ENCODE measurements at regions not wholly inside any gene's neighbourhood (a gene's known extent, or its start where the extent isn't known, plus 50 kb on each side); places are given as distances from the start of the nearest gene placed in this dataset.

DNA sequence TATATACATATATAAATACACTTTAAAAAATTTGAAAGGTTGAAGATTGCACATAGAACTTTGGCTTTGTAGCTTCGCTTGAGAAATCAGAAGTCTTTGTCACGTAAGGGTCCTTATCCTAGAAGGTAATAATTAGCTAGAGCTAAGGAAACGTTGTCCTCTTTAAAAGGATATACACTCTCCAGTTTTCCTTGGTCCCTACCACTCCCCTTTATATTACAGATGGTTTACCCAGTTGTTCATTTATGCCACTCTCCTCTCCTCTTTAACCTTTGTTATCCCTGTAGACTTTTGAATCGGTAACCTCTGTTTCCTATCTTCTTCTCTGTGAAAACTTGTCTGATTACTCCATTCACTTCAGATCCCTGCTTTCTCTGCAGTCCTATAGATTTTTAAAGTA lies 1101.0 kb upstream of the SEMA6A start:
- Histone ChIP-seq H3K4me1 (no peaks in the 10 kb centered on the region), H3K27ac (no peak overlapping the region), H3K9me3 (no peaks in the 10 kb centered on the region), H3K27me3 (replicated peaks in 1 of 7) (no peaks in the 10 kb centered on the region), H3K4me3 (no peak overlapping the region), H3K36me3 (no peaks in the 10 kb centered on the region)
- DNase-seq, result no peak
- intact Hi-C loops (cut with DNase I; ENCODE audit: low total_unique reads), result no loop called here
- WGBS, 5 donors, result 80 to 92% (median 88%) methylated on average over 4 of the region's 4 CpGs
- TF ChIP-seq POLR2A (IDR thresholded peaks at IDR 0.05), result no peak

DNA sequence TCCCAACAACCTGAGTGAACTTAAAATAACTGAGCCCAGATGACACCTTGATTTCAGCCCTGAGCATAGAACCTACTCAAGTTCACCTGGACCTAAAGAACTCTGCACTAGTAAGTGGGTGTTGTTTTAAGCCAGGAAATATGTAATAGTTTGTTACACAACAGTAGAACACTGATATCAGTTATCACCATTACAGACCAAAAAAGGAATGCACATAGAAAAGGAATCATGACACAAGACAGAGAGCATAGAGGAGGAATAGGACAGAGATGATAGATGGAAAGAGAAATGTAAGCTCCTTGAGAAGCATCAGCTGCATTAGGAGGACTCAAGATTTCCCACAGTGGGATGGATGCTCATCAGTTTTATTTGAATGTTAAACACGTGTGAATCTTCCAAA lies 1096.9 kb upstream of the SEMA6A start:
- Histone ChIP-seq H3K4me3 (no peak overlapping the region), H3K4me1 (no peaks in the 10 kb centered on the region), H3K27me3 (replicated peaks in 1 of 7) (no peaks in the 10 kb centered on the region), H3K9me3 (no peaks in the 10 kb centered on the region), H3K36me3 (no peaks in the 10 kb centered on the region), H3K27ac (no peak overlapping the region)
- WGBS, 5 donors, result 67 to 94% (median 77%) methylated on average over 1 of the region's 1 CpG
- intact Hi-C loops (cut with DNase I; ENCODE audit: low total_unique reads), result no loop called here
- no peak for DNase-seq
- TF ChIP-seq POLR2AphosphoS5 (IDR thresholded peaks at IDR 0.05) (no peak), POLR2A (IDR thresholded peaks at IDR 0.05) (no peak)
- TF ChIP-seq, protein P1, sequence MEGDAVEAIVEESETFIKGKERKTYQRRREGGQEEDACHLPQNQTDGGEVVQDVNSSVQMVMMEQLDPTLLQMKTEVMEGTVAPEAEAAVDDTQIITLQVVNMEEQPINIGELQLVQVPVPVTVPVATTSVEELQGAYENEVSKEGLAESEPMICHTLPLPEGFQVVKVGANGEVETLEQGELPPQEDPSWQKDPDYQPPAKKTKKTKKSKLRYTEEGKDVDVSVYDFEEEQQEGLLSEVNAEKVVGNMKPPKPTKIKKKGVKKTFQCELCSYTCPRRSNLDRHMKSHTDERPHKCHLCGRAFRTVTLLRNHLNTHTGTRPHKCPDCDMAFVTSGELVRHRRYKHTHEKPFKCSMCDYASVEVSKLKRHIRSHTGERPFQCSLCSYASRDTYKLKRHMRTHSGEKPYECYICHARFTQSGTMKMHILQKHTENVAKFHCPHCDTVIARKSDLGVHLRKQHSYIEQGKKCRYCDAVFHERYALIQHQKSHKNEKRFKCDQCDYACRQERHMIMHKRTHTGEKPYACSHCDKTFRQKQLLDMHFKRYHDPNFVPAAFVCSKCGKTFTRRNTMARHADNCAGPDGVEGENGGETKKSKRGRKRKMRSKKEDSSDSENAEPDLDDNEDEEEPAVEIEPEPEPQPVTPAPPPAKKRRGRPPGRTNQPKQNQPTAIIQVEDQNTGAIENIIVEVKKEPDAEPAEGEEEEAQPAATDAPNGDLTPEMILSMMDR (IDR thresholded peaks at IDR 0.05 in 8 of 11, conservative IDR thresholded peaks at IDR 0.05 in 3 of 11), result no peak

DNA sequence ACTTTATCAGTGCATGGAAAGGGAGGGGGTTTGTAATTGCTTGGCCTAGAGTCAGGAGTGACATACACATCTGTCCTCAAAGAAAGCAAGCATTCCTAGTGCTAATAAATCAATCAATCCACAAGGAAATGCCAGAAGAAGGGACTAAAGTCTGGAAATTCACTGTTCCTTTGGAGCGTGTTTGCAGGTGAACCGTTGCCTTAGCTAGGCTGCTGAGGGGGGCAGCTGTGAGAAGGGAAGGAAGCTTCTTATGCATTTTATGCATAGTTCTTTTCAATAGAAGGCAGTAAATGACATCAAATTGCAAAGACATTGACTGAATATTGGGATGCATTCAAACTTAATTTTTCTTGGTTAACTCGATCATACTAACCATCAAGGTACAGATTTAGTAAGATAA lies 1092.5 kb upstream of the SEMA6A start:
- Histone ChIP-seq H3K27me3 (replicated peaks in 1 of 7) (no peaks in the 10 kb centered on the region), H3K4me3 (no peak overlapping the region), H3K36me3 (no peaks in the 10 kb centered on the region), H3K27ac (no peak overlapping the region), H3K9me3 (peaks cover 0 to 8% (median 0%) of the 10 kb centered on the region in 8 donors), H3K4me1 (no peaks in the 10 kb centered on the region)
- 62 to 86% (median 78%) methylated on average over 3 of the region's 3 CpGs for WGBS, 5 donors
- intact Hi-C loops (cut with DNase I; ENCODE audit: low total_unique reads), result no loop called here
- no peak for DNase-seq
- no peak for TF ChIP-seq POLR2AphosphoS5 (IDR thresholded peaks at IDR 0.05)
- TF ChIP-seq, protein P1 (IDR thresholded peaks at IDR 0.05 in 8 of 11, conservative IDR thresholded peaks at IDR 0.05 in 3 of 11), result no peak
- TF ChIP-seq POLR2A (IDR thresholded peaks at IDR 0.05), result no peak

DNA sequence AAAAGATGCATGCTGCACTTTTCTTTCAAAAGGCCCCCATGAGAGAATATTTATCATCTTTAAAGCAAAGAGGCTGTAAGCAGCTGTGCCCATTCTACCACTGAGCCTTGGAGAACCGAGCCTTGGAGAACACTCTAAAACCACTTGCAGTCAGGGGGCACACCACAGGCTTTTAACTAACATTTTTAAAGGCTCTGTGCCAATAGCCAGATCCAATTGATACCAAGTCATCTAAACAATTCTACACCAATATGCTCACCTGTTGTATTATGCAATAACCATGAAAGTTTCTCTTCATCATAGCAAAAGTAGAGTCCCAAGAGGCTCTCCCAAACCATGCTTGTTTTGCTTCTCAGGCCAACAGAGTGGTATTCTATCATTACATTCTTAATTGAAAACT lies 1090.5 kb upstream of the SEMA6A start:
- H3K4me3 ChIP-seq, result no peak overlapping the region
- no peak overlapping the region for H3K27ac ChIP-seq
- H3K36me3 ChIP-seq, result no peaks in the 10 kb centered on the region
- no peaks in the 10 kb centered on the region for H3K27me3 ChIP-seq (replicated peaks in 1 of 7)
- no peaks in the 10 kb centered on the region for H3K4me1 ChIP-seq
- WGBS, 5 donors, result 43 to 83% (median 65%) methylated on average over 1 of the region's 1 CpG
- no peak for DNase-seq
- intact Hi-C loops (cut with DNase I; ENCODE audit: low total_unique reads), result no loop called here
- TF ChIP-seq, protein P1 (IDR thresholded peaks at IDR 0.05 in 8 of 11, conservative IDR thresholded peaks at IDR 0.05 in 3 of 11), result no peak
- TF ChIP-seq POLR2A (IDR thresholded peaks at IDR 0.05) (no peak), POLR2AphosphoS5 (IDR thresholded peaks at IDR 0.05) (no peak)
- H3K9me3 ChIP-seq, result peaks cover 0 to 8% (median 0%) of the 10 kb centered on the region in 8 donors

- 78 to 95% (median 87%) methylated on average over 2 of the region's 2 CpGs for WGBS, 5 donors
- Histone ChIP-seq H3K4me3 (no peak overlapping the region), H3K27ac (no peak overlapping the region), H3K36me3 (no peaks in the 10 kb centered on the region), H3K4me1 (no peaks in the 10 kb centered on the region), H3K9me3 (peaks cover 0 to 8% (median 0%) of the 10 kb centered on the region in 8 donors), H3K27me3 (replicated peaks in 1 of 7) (no peaks in the 10 kb centered on the region)
- TF ChIP-seq, protein P1 (IDR thresholded peaks at IDR 0.05 in 8 of 11, conservative IDR thresholded peaks at IDR 0.05 in 3 of 11), result no peak
- TF ChIP-seq POLR2A (IDR thresholded peaks at IDR 0.05), result no peak
- TF ChIP-seq POLR2AphosphoS5 (IDR thresholded peaks at IDR 0.05), result no peak
- intact Hi-C loops (cut with DNase I; ENCODE audit: low total_unique reads), result no loop called here
- no peak for DNase-seq
Observed at GRCh38 chr5:117662361-117662760, 1087.7 kb upstream of the SEMA6A start.

All from spleen (tissue), 11 donors.